HG02970 (cell line): ENCODE measurements at regions not wholly inside any gene's neighbourhood (a gene's known extent, or its start where the extent isn't known, plus 50 kb on each side); places are given as distances from the start of the nearest gene placed in this dataset.

Experiments used
- ATAC-seq: cut with Tn5 transposase; IDR thresholded peaks from one replicate; pipeline ENCODE4 v1.9.1; 2021; ENCODE audit warnings: mild to moderate bottlenecking, moderate library complexity, moderate number of reproducible peaks; ENCODE audit not compliant: unreplicated experiment, low FRiP score

DNA sequence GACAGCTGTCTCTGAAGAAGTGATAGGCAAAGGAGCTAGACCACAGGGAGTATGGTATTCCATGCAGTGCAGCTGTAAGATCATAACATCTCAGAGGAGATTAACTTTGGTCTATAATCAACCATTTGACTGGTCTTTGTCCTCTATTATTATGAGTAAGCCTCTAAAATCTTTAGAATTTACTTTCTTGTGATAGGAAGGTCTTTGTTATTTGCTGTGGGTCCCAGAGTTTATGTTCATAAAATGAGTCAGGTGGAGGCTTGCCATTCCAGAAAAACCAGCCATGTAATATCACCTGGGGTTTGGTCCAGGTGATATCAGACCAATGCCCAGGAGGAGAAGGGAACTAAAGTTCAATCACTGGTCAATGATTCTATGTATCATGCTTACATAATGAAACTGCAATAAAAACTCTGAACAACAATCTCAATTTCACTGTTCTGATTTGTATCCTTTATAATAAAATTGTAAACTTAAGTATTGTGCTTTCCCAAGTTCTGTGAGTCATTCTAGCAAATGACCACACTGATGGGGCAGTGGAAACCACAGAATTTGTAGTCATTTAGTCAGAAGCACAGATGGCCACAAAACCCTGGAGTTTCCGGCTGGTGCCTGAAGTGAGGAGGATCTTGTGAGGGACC, 239.6 kb upstream of the TRAM1L1 start:
- no peak for ATAC-seq

GRCh38 chr4:117326091-117326490, 240.7 kb upstream of the TRAM1L1 start:
- ATAC-seq, result no peak

DNA sequence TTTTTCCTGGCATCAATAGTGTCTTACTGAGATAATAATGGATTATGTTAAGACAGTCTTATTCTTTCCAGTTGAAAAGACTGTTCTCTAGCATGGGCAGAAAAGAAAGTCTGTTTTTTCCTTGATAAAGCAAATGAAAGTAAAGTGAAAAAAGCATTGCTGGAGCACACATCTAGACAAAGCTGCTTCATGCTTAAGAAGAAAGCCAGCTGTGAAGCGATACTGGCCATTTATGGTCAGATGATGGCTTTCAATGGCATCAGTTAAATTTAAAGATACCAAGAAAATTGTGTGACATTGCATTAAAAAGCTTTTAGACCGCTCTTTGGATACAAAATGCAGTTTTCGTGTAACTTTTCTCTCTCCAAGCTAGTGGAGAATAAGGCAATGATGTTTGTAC, 242.1 kb upstream of the TRAM1L1 start:
- no peak for ATAC-seq

GRCh38 chr4:117328333-117328732, 243.0 kb upstream of the TRAM1L1 start:
- no peak for ATAC-seq

- ATAC-seq, result no peak
These were observed 246.4 kb upstream of the TRAM1L1 start for GRCh38 chr4:117331817-117332216.

DNA sequence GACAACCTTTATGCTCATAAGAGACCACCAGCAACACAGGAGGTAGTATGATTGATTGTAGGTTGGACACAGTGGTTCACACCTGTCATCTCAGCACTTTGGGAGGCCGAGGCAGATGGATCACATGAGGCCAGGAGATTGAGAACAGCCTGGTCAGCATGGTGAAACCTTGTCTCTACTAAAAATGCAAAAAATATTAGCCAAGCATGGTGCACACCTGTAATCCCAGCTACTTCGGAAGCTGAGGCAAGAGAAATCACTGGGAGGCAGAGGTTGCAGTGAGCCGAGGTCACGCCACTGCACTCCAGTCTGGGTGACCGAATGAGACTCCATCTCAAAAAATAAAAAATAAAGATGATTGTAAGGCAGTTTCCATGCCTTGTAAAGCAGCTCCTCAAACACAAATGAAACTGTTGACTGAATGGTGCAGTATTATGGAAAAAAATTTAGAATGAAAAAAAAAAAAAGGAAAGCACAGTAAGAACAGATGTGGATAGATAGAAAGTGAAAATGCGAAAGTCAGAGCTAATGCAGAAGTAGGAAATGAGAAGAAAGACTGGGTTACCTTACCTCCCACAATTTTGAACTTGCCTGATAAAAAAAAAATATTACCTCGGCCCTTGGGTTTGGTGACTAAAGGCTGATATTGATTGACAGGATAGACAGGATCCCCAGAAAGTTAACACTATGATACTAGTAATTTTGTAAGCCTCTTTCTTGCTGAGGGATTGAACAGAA, 249.2 kb upstream of the TRAM1L1 start:
- no peak for ATAC-seq

- ATAC-seq, result no peak
These were observed 272.1 kb upstream of the TRAM1L1 start for GRCh38 chr4:117357437-117357836.

GRCh38 chr4:117357866-117358265, 272.5 kb upstream of the TRAM1L1 start:
- ATAC-seq, result no peak

DNA sequence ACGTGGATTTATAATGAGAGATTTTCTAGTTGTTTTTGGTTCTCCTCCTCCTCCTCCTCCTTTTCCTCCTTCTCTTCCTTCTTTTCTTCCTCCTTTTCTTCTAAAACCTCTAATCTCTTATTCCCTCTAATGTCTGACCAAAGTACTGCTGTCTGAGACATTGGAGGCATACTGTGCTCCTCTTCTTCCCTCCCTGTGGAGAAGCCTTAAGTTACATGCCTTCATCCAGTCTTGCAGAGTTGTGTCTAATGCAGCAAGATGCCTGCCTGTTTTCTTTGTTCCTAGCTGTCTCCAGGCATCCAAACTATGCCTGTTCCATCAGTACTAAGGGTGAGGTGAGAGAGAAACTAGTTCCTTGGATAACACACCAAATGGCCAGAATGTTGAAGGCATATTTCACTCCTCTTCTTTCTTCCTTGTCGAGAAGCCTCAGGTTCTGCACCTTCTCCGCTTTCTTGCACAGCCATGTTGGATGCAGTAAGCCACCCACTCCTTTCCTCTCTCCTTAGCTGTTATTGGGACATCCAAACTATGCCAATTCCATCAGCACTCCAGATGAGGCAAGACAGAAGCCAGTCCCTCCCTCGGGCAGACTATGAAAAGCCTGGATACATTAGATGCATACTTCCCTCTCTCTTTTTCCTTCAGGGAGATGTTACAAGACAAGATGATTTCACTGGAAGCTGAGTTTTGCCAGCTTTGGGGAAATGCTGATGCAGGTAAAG, 285.7 kb upstream of the TRAM1L1 start:
- ATAC-seq, result no peak

GRCh38 chr4:117375101-117375500, 289.7 kb upstream of the TRAM1L1 start:
- ATAC-seq, result no peak

GRCh38 chr4:117376692-117377091, 291.3 kb upstream of the TRAM1L1 start:
- ATAC-seq, result no peak

DNA sequence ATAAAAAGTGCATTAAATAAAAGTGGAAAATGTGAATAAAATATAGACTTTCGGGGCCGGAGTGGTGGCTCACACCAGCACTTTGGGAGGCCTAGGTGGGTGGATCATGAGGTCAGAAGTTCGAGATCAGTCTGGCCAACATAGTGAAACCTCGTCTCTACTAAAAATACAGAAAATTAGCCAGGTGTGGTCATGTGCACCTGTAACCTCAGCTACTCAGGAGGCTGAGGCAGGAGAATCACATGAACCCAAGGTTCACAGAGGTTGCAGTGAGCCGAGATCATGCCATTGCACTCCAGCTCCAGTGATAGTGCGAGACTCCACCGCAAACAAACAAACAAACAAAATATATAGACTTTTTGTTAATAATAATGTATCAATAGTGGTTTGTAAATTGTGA, 293.6 kb upstream of the TRAM1L1 start:
- no peak for ATAC-seq

- ATAC-seq, result no peak
These were observed 298.1 kb upstream of the TRAM1L1 start for GRCh38 chr4:117383468-117383867.

DNA sequence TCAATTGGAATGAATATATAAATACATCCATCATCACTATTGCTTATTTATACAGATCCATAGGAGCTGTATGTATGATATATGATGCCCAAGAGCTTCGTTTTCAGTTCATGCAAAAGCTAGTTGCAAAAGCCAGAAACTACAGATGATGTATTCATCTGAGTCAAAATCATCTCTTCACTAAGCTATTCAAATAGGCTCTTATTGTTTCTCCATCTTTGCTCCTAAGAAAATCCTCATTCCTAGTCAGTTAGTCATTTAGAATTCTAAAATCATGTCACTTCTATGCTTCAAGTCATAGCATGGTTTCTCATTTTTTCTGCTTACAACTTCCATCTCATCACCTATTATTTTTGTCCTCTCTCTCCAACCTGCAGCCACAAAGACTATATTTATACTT, 300.1 kb upstream of the TRAM1L1 start:
- no peak for ATAC-seq

GRCh38 chr4:117387072-117387471, 301.7 kb upstream of the TRAM1L1 start:
- no peak for ATAC-seq

DNA sequence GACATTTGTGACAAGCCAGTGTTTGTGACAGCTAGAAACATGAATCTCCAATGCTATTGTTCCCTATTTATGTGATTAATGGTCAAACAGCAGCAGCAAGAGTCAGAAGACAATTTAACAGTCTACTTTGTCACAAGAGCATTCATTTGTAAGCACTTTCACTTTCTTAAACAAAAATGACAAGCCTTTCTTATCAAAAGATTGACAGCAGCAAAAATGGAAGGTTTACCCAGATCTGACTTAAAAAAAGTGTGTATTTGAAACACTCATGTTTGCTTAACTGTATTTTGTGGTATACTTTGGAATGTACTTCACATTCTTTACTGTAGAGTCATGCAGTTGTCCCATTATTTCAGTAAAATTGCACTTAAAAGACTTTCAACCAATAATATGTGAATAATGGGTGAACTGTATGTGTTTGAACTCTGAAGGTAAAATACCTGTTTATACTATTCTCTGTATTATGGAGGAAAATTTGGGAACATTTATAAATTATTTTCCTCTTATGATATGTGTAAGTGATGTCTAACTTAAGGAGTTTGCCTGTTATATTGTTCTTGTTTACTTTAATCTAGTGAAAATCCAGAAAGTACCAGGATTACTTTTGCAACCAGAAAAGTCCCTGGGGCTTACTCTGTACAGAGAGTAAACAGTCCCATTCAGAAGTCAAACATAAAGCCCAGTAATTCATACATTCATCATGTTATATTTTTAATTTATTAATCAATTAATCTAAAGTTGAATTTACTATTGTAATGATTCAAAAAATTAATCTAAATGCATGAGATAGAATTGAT, 314.9 kb upstream of the TRAM1L1 start:
- ATAC-seq, result no peak

DNA sequence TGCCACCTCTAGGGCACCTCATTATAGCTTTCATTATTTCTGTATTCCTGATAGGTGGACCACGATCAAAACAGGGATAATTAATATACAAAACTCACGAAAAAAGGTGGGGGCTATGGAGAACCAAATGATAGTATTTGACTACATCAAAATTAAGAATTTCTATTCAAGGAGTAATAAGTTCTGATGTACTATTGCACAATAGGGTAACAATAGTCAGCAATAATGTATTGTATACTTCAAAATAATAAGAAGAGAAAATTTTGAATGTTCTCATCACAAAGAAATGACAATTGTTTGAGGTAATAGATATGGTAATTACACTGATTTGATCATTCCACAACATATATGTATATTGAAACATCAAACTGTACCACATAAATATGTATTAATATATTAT, 327.3 kb upstream of the TRAM1L1 start:
- ATAC-seq, result no peak

- no peak for ATAC-seq
These were observed 332.5 kb upstream of the TRAM1L1 start for GRCh38 chr4:117417856-117418255.

DNA sequence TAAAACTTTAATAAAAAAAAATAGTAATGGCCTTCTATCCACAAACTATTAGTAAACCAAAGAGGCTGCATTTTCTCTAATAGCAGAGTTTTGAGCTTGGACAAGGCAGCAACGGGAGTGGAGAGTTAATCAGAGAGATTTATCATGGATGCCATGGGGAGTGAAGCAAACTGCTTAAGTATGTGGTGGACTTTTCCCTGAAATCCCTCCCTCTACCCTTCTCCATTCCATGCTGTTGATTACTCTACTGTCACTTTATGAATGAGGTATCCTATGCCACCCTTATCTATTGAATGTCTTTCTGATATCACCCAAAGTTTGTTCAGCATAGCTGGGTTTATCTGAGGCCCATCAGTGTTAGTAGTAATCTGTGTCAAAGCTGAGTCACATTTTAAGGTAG, 335.6 kb upstream of the TRAM1L1 start:
- no peak for ATAC-seq

- ATAC-seq, result no peak
These were observed 336.3 kb upstream of the TRAM1L1 start for GRCh38 chr4:117421706-117422105.

DNA sequence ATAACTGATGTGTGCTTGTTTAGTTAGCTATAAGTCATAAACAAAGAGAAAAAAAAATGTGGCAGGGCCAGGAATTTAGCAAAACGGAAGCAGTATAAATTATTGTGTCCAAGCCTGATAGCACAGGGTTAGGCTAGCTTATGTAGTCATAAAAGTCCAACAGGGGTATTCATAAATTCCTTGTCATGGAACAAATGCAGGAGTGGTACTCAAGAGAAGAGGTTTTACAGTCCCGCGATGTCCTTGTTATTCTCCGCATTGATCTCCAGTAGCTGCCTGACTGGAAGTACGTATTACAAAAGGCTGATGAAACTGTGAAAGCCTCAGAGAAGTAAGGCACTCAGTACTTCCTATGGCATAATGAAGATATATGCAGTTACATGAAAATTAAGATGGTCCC, 336.9 kb upstream of the TRAM1L1 start:
- ATAC-seq, result no peak
